Sigmoid colon (tissue), 6 donors: ENCODE measurements at regions not wholly inside any gene's neighbourhood (a gene's known extent, or its start where the extent isn't known, plus 50 kb on each side); places are given as distances from the start of the nearest gene placed in this dataset.

ENCODE experiments used
- DNase-seq: peaks from one replicate; pipeline ENCODE4 v3.0.0-alpha.2; 2019
- H3K27ac ChIP-seq, 4 donors: fragments of 200-600 bp; sonication (generic); one replicate each; pipeline ENCODE4 v1.5.1; 2016 to 2019; ENCODE audit warnings: mild to moderate bottlenecking in 1 of 4
- H3K27me3 ChIP-seq, 3 donors: fragments of 200-600 bp; sonication (generic); one replicate each; pipeline ENCODE4 v1.5.1; 2019; ENCODE audit warnings: mild to moderate bottlenecking in 1 of 3
- H3K36me3 ChIP-seq, 4 donors: fragments of 200-600 bp; sonication (generic); one replicate each; pipeline ENCODE4 v1.5.1; 2016 to 2019
- H3K4me1 ChIP-seq, 4 donors: fragments of 200-600 bp; sonication (generic); one replicate each; pipeline ENCODE4 v1.5.1; 2017 to 2019
- H3K4me3 ChIP-seq, 4 donors: fragments of 200-600 bp; sonication (generic); one replicate each; pipeline ENCODE4 v1.5.1; 2017 to 2019; ENCODE audit warnings: mild to moderate bottlenecking in 2 of 4, moderate library complexity in 1 of 4
- H3K9me3 ChIP-seq, 4 donors: fragments of 200-600 bp in 3 of 4; sonication (generic) in 3 of 4; one replicate each; pipeline versions ENCODE4 v1.5.1 to v1.6.1; 2013 to 2019
- CTCF ChIP-seq, 4 experiments: fragments of 450-650 bp in 3 of 4; fragments of 200-600 bp in 1 of 4; IDR thresholded peaks; one replicate each; pipeline ENCODE4 v1.5.1; 2016 to 2019; ENCODE audit warnings: antibody characterized with exemption in 4 of 4, mild to moderate bottlenecking in 3 of 4, moderate library complexity in 2 of 4
- EP300 ChIP-seq, 4 donors: sonication (generic); formaldehyde crosslinking; IDR thresholded peaks; one replicate each; pipeline ENCODE4 v1.6.1; 2017; ENCODE audit warnings: antibody characterized with exemption in 4 of 4
- POLR2A ChIP-seq, 2 donors: fragments of 450-650 bp; IDR thresholded peaks; one replicate each; pipeline ENCODE4 v1.6.1; 2016; ENCODE audit warnings: antibody characterized with exemption in 2 of 2, mild to moderate bottlenecking in 2 of 2, moderate library complexity in 2 of 2
- POLR2AphosphoS5 ChIP-seq, 4 donors: sonication (generic); formaldehyde crosslinking; IDR thresholded peaks; one replicate each; pipeline ENCODE4 v1.6.1; 2017; ENCODE audit warnings: antibody characterized with exemption in 4 of 4
- WGBS, 2 donors: extraction: QIAGEN DNeasy Blood & Tissue Kit; methylation state at CpG; one replicate each; pipeline ENCODE4 v1.1.7; 2013; 5-methylcytosine and 5-hydroxymethylcytosine counted together
- intact Hi-C: fragments of 100-400 bp; cut with DNase I; formaldehyde crosslinking; loops from one replicate; pipeline ENCODE4 v1.15.1; 2023
- small RNA-seq, 3 donors: library from RNA; depleted of rRNA; stranded (forward); fragments of <200 nt; gene quantifications; one replicate each; pipeline ENCODE3, GENCODE V24; 2016
- donor health status: healthy with polysubstance abuse.
- donor health status: healthy.

- TF ChIP-seq POLR2AphosphoS5 (IDR thresholded peaks at IDR 0.05) (no peak), POLR2A (IDR thresholded peaks at IDR 0.05) (no peak), EP300 (IDR thresholded peaks at IDR 0.05) (no peak), CTCF (IDR thresholded peaks at IDR 0.05) (no peak)
- DNase-seq, result no peak
- Histone ChIP-seq H3K36me3 (no peaks in the 10 kb centered on the region), H3K4me3 (no peak overlapping the region), H3K4me1 (no peaks in the 10 kb centered on the region), H3K27me3 (no peaks in the 10 kb centered on the region), H3K27ac (no peak overlapping the region), H3K9me3 (no peaks in the 10 kb centered on the region)
- 70 to 85% methylated on average over 4 of the region's 4 CpGs for WGBS, 2 donors
- intact Hi-C loops, result no loop called here
Measured at GRCh38 chrX:43605351-43605750, 50.7 kb upstream of the MAOA start.

Small RNA genes lying in the stretch of these regions (small RNA-seq; reads per million reads assigned to genes)
- gene AL451086.1, result 0 reads per million in 3 donors
